GM12878 (cell line): ENCODE measurements at regions not wholly inside any gene's neighbourhood (a gene's known extent, or its start where the extent isn't known, plus 50 kb on each side); places are given as distances from the start of the nearest gene placed in this dataset.

Experiments used
- ATAC-seq: fragments of 200-7000 bp; cut with Tn5 transposase; 3 replicates; pipeline ENCODE4 v1.9.1; 2020; ENCODE audit warnings: mild to moderate bottlenecking, moderate library complexity
- BruUV-seq: library from RNA; stranded (reverse); fragments of 400-500 nt; replicated peaks from 2 replicates; lab custom pipeline; 2021; lab: Mats Ljungman, UMichigan
- CTCF ChIA-PET: fragments of 300-600 bp; sonication (Branson Sonifier 250); formaldehyde crosslinking; extraction: SDS; loops from one replicate; lab custom pipeline; 2021; ENCODE audit warnings: inconsistent platforms; lab: Yijun Ruan, JAX
- POLR2A ChIA-PET: fragments of 350-600 bp; formaldehyde crosslinking; extraction: SDS; loops from one replicate; lab custom pipeline; 2021; ENCODE audit warnings: inconsistent platforms; lab: Charles Lee
- RAD21 ChIA-PET: fragments of 300-600 bp; sonication (Branson Sonifier 250); formaldehyde crosslinking; loops from one replicate; lab custom pipeline; 2023; ENCODE audit warnings: antibody characterized with exemption; ENCODE audit not compliant: unreplicated experiment; lab: Charles Lee
- SMC1A ChIA-PET: fragments of 300-600 bp; sonication (Branson Sonifier 250); formaldehyde crosslinking; loops from one replicate; lab custom pipeline; 2023; ENCODE audit not compliant: unreplicated experiment, uncharacterized antibody; lab: Charles Lee
- DNase-seq: peaks from one replicate; pipeline ENCODE4 v3.0.0-alpha.2; 2011; ENCODE audit warnings: low read depth, low spot score
- FAIRE-seq: peaks from 3 replicates; lab custom pipeline; 2011; peaks lifted over from hg19 to GRCh38; lab: Jason Lieb, UNC
- H2AFZ ChIP-seq: 2 replicates; pipeline ENCODE4 v1.6.0; 2011; ENCODE audit warnings: low read depth, low read length, control low read depth; ENCODE audit not compliant: control insufficient read depth
- H3K27ac ChIP-seq: 2 replicates; pipeline ENCODE4 v1.5.1; 2011; ENCODE audit warnings: control low read depth; ENCODE audit not compliant: control insufficient read depth, insufficient read depth
- H3K27me3 ChIP-seq, 2 experiments: replicated peaks in 1 of 2; 2 replicates each; pipeline versions ENCODE4 v1.6.0 to v1.6.1; 2011; ENCODE audit warnings: low read length in 1 of 2; ENCODE audit not compliant: control insufficient read depth in 2 of 2, insufficient read depth in 2 of 2
- H3K36me3 ChIP-seq, 2 experiments: 2 replicates each; pipeline ENCODE4 v1.5.1; 2011; ENCODE audit warnings: low read length in 1 of 2; ENCODE audit not compliant: control insufficient read depth in 2 of 2, insufficient read depth in 2 of 2
- H3K4me1 ChIP-seq: 2 replicates; pipeline ENCODE4 v1.6.1; 2011; ENCODE audit warnings: mild to moderate bottlenecking, low read length, moderate library complexity, mixed read lengths; ENCODE audit not compliant: control insufficient read depth, insufficient read depth
- H3K4me2 ChIP-seq: 2 replicates; pipeline ENCODE4 v1.6.0; 2011; ENCODE audit warnings: control low read depth; ENCODE audit not compliant: control insufficient read depth, insufficient read depth
- H3K4me3 ChIP-seq: fragments of 200-600 bp; sonication (generic); 2 replicates; pipeline ENCODE4 v1.5.1; 2016
- H3K79me2 ChIP-seq: 2 replicates; pipeline ENCODE4 v1.6.0; 2011; ENCODE audit warnings: low read length; ENCODE audit not compliant: control insufficient read depth, insufficient read depth
- H3K9ac ChIP-seq: 2 replicates; pipeline ENCODE4 v1.8.0; 2011; ENCODE audit warnings: low read length, control low read depth, mixed read lengths; ENCODE audit not compliant: control insufficient read depth, insufficient read depth
- H3K9me3 ChIP-seq: replicated peaks from 3 replicates; pipeline ENCODE4 v1.5.1; 2011; ENCODE audit warnings: mild to moderate bottlenecking, low read length; ENCODE audit not compliant: control insufficient read depth, insufficient read depth
- H4K20me1 ChIP-seq: 2 replicates; pipeline ENCODE4 v1.6.0; 2011; ENCODE audit not compliant: control insufficient read depth, insufficient read depth
- CBX3 ChIP-seq: fragments of 200-600 bp; sonication (generic); IDR thresholded peaks from 2 replicates; pipeline ENCODE4 v1.6.1; 2016; ENCODE audit warnings: low read depth, borderline replicate concordance
- CHD1 ChIP-seq: IDR thresholded peaks from 2 replicates; pipeline ENCODE4 v1.6.1; 2012; ENCODE audit warnings: low read depth, low read length, improper control_type of control experiment
- CHD2 ChIP-seq: IDR thresholded peaks from 2 replicates; pipeline ENCODE4 v1.6.1; 2011; ENCODE audit warnings: low read depth, low read length, improper control_type of control experiment, borderline replicate concordance
- CHD4 ChIP-seq: fragments of 200-600 bp; sonication (generic); IDR thresholded peaks from 2 replicates; pipeline ENCODE4 v1.6.1; 2016; ENCODE audit warnings: mild to moderate bottlenecking
- CUX1 ChIP-seq: IDR thresholded peaks from 2 replicates; pipeline ENCODE4 v1.6.1; 2012; ENCODE audit warnings: improper control_type of control experiment, low read depth, low read length; ENCODE audit not compliant: insufficient replicate concordance
- EGR1 ChIP-seq, 2 experiments: IDR thresholded peaks; 1 replicate in 1 of 2; 2 replicates in 1 of 2; pipeline ENCODE4 v1.6.1; 2011 to 2012; ENCODE audit warnings: low read depth in 2 of 2, low read length in 2 of 2, borderline replicate concordance in 1 of 2, mild to moderate bottlenecking in 1 of 2, moderate library complexity in 1 of 2
- GABPA ChIP-seq: IDR thresholded peaks from 2 replicates; pipeline ENCODE4 v1.6.1; 2014; ENCODE audit warnings: antibody characterized with exemption, low read depth, mild to moderate bottlenecking, inconsistent platforms
- HSF1 ChIP-seq: fragments of 150-350 bp; IDR thresholded peaks from 2 replicates; pipeline ENCODE4 v1.6.1; 2014; ENCODE audit warnings: mild to moderate bottlenecking, low read depth, low read length
- MEF2A ChIP-seq: IDR thresholded peaks from 2 replicates; pipeline ENCODE4 v1.6.1; 2011; ENCODE audit warnings: low read depth, mild to moderate bottlenecking, low read length, moderate library complexity; ENCODE audit not compliant: insufficient read depth
- MEF2B ChIP-seq: fragments of 450-650 bp; IDR thresholded peaks from 2 replicates; pipeline ENCODE4 v1.6.1; 2018; ENCODE audit warnings: mild to moderate bottlenecking, moderate library complexity; ENCODE audit not compliant: partially characterized antibody, poor library complexity, severe bottlenecking
- RELB ChIP-seq: fragments of 450-650 bp; IDR thresholded peaks from 2 replicates; pipeline ENCODE4 v1.6.1; 2017; ENCODE audit warnings: low read depth, mild to moderate bottlenecking, moderate library complexity
- SMC3 ChIP-seq: IDR thresholded peaks from 2 replicates; pipeline ENCODE4 v1.6.1; 2011; ENCODE audit warnings: low read length, improper control_type of control experiment, borderline replicate concordance
- ZNF622 ChIP-seq: fragments of 450-650 bp; IDR thresholded peaks from 2 replicates; pipeline ENCODE4 v1.6.1; 2017; ENCODE audit warnings: mild to moderate bottlenecking, inconsistent platforms
- WGBS: methylation state at CpG from one replicate; pipeline ENCODE4 v1.1.6; 2016; ENCODE audit warnings: low lambda C conversion rate; ENCODE audit not compliant: insufficient replicate concordance, insufficient coverage; ENCODE audit errors: missing lambda C conversion rate; 5-methylcytosine and 5-hydroxymethylcytosine counted together
- in situ Hi-C: fragments of 300-500 bp; cut with MboI; formaldehyde crosslinking; loops from 9 replicates; pipeline ENCODE4 v1.14.3; 2018; ENCODE audit warnings: mixed read lengths
- intact Hi-C: fragments of 100-400 bp; cut with micrococcal nuclease; formaldehyde crosslinking; loops from one replicate; pipeline ENCODE4 v1.14.2; 2022; ENCODE audit not compliant: unreplicated experiment

- Histone ChIP-seq H3K27ac (no peak overlapping the region), H3K4me3 (no peak overlapping the region), H3K4me1 (no peaks in the 10 kb centered on the region), H3K79me2 (no peaks in the 10 kb centered on the region), H4K20me1 (no peaks in the 10 kb centered on the region), H3K4me2 (no peak overlapping the region), H3K36me3 (no peaks in the 10 kb centered on the region), H3K9me3 (no peaks in the 10 kb centered on the region), H3K9ac (no peak overlapping the region), H2AFZ (no peak overlapping the region), H3K27me3 (no peaks in the 10 kb centered on the region)
- BruUV-seq, result no TSS peak
- no peak for FAIRE-seq
- 84% methylated on average over 1 of the region's 1 CpG for WGBS
- in situ Hi-C loops (no loop called here), intact Hi-C loops (no loop called here)
- no peak for ATAC-seq
- ChIA-PET POLR2A (no interaction called here), RAD21 (no interaction called here), CTCF (interaction anchor here (1.3 kb wide), 1 partner anchor 10 kb away, joined by 3 read pairs; no protein-coding TSS in a partner anchor), SMC1A (interaction anchor here (0.6 kb wide), 1 partner anchor 268 kb away, joined by 3 read pairs; no protein-coding TSS in a partner anchor)
- DNase-seq, result no peak
- TF ChIP-seq HSF1, result no peak
- no peak for TF ChIP-seq CHD4
- no peak for TF ChIP-seq EGR1 (IDR thresholded peaks at IDR 0.05; ENCODE audit: borderline replicate concordance in 1 of 2, low read depth in 2 of 2, low read length in 2 of 2)
- TF ChIP-seq MEF2B, result no peak
- no peak for TF ChIP-seq MEF2A
- TF ChIP-seq GABPA, result no peak
- TF ChIP-seq CUX1, result no peak
- no peak for TF ChIP-seq SMC3
- TF ChIP-seq CBX3, result no peak
- TF ChIP-seq CHD2, result no peak
- no peak for TF ChIP-seq RELB
- TF ChIP-seq ZNF622, result no peak
- no peak for TF ChIP-seq CHD1
Measured at GRCh38 chrX:142873214-142873613, 152.5 kb upstream of the SPANXN4 start.
